ENCODE measurements at regions not wholly inside any gene's neighbourhood (a gene's known extent, or its start where the extent isn't known, plus 50 kb on each side); places are given as distances from the start of the nearest gene placed in this dataset.
A peak's percentile ranks its signal among the peaks of the same experiment; 100 is the strongest.

DNA sequence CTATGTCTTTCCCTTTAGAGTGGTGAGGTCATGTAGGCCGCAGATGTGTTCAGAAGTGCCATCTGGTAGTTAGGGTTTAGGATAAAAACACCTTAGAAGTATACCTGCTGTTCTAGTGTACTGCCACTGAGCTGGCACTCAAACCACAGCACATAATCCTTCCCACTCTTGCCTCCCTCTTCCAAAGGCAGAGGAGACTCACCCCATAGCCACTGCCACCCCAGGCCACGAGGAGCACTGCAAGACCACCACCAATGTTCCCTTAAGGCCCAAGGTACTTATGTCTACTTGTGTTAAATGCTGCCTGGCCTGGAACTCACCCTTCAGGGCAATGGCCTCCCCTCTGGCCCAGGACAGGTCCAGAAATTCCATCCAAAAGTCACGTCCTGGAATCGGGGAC is 379.5 kb upstream of the EDIL3 start:
- no peak overlapping the region for H3K4ac ChIP-seq (replicated peaks; ENCODE audit: insufficient read length, low read depth, low read length)
- H2BK5ac ChIP-seq (ENCODE audit: low read depth, low read length) = no peak overlapping the region; the same call in 1 of the 2 replicates
- CTCF ChIA-PET (ENCODE audit: partially characterized antibody) = no interaction called here
- H3K4me1 ChIP-seq (replicated peaks in 1 of 4; ENCODE audit: control insufficient read depth in 3 of 4, insufficient read depth in 4 of 4, low read length in 3 of 4) = no peaks in the 10 kb centered on the region
- H2AK5ac ChIP-seq (ENCODE audit: low read depth, low read length) = no peak overlapping the region
- 0 out of 2 replicates have a peak overlapping the region, but pooled peaks have one; percentile 53 for H2BK15ac ChIP-seq (ENCODE audit: low read length)
- no peak for DNase-seq (ENCODE audit: low read depth in 1 of 2, low spot score in 2 of 2)
- H3K14ac ChIP-seq (ENCODE audit: insufficient read length) = no peak overlapping the region
- no peak overlapping the region for H3K9ac ChIP-seq (replicated peaks in 1 of 4; ENCODE audit: extremely low read depth in 1 of 4, low read depth in 3 of 4, low read length in 3 of 4)
- no peak overlapping the region for H2BK120ac ChIP-seq (replicated peaks; ENCODE audit: low read depth, low read length)
- no peak overlapping the region for H3K56ac ChIP-seq (replicated peaks; ENCODE audit: insufficient read length, low read depth, low read length)
- H3K23me2 ChIP-seq (ENCODE audit: low read depth, low read length) = no peaks in the 10 kb centered on the region
- H3K36me3 ChIP-seq (ENCODE audit: control insufficient read depth in 2 of 4, insufficient read depth in 4 of 4, low read length in 3 of 4) = no peaks in the 10 kb centered on the region
- H3K9me3 ChIP-seq (ENCODE audit: insufficient read depth in 2 of 2, low read depth in 1 of 2, low read length in 1 of 2) = no peaks in the 10 kb centered on the region
- H4K20me1 ChIP-seq (replicated peaks in 1 of 2; ENCODE audit: control insufficient read depth in 1 of 2, insufficient read depth in 2 of 2, low read length in 2 of 2) = no peaks in the 10 kb centered on the region
- no peak overlapping the region for H3K18ac ChIP-seq (ENCODE audit: extremely low read depth, low read length)
- no peak overlapping the region for H2BK20ac ChIP-seq (ENCODE audit: low read length)
- no peak overlapping the region for H4K91ac ChIP-seq (replicated peaks; ENCODE audit: insufficient read length, low read length)
- peak overlapping the region; percentile 15; the same call in 1 of the 2 replicates for H2AFZ ChIP-seq (ENCODE audit: low read length)
- no peak overlapping the region for H4K5ac ChIP-seq (ENCODE audit: insufficient read length, low read depth, low read length)
- FAIRE-seq = no peak
- H4K8ac ChIP-seq (ENCODE audit: extremely low read depth, insufficient read depth, low read length) = no peak overlapping the region
- H3K23ac ChIP-seq (ENCODE audit: insufficient read length) = no peak overlapping the region
- H3K79me2 ChIP-seq (ENCODE audit: control insufficient read depth in 1 of 2, insufficient read depth in 2 of 2, low read length in 2 of 2) = no peaks in the 10 kb centered on the region
- WGBS, 2 experiments (ENCODE audit: extremely low coverage in 1 of 2, insufficient coverage in 1 of 2, insufficient read length in 1 of 2, insufficient replicate concordance in 2 of 2, low coverage in 1 of 2, low lambda C conversion rate in 2 of 2, missing lambda C conversion rate in 1 of 2) = 72% methylated on average over 4 of the region's 4 CpGs; no CpG with 5 or more reads in 1 of the 2 experiments
- TF ChIP-seq SIX5 (IDR thresholded peaks at IDR 0.05; ENCODE audit: low read depth, low read length) (no peak), HDAC2 (IDR thresholded peaks at IDR 0.05; ENCODE audit: borderline replicate concordance in 1 of 2, low read depth in 2 of 2, low read length in 2 of 2) (no peak), BRCA1 (IDR thresholded peaks at IDR 0.05; ENCODE audit: low read depth, low read length) (no peak), ZNF274 (IDR thresholded peaks at IDR 0.05; ENCODE audit: borderline replicate concordance, extremely low read depth, low read length) (no peak), SP1 (IDR thresholded peaks at IDR 0.05; ENCODE audit: low read depth, low read length) (no peak), FOSL1 (IDR thresholded peaks at IDR 0.05; ENCODE audit: insufficient read depth, low read depth, low read length) (no peak), TCF12 (IDR thresholded peaks at IDR 0.05; ENCODE audit: low read depth, low read length) (no peak), RXRA (IDR thresholded peaks at IDR 0.05; ENCODE audit: insufficient read depth, low read depth, low read length) (no peak), RAD21 (IDR thresholded peaks at IDR 0.05 in 1 of 2, conservative IDR thresholded peaks at IDR 0.05 in 1 of 2; ENCODE audit: low read depth in 2 of 2, low read length in 2 of 2) (peak in 1 of 2 experiments; percentile 11; a peak in 1 of 4 replicates)
- TF ChIP-seq, protein P1, sequence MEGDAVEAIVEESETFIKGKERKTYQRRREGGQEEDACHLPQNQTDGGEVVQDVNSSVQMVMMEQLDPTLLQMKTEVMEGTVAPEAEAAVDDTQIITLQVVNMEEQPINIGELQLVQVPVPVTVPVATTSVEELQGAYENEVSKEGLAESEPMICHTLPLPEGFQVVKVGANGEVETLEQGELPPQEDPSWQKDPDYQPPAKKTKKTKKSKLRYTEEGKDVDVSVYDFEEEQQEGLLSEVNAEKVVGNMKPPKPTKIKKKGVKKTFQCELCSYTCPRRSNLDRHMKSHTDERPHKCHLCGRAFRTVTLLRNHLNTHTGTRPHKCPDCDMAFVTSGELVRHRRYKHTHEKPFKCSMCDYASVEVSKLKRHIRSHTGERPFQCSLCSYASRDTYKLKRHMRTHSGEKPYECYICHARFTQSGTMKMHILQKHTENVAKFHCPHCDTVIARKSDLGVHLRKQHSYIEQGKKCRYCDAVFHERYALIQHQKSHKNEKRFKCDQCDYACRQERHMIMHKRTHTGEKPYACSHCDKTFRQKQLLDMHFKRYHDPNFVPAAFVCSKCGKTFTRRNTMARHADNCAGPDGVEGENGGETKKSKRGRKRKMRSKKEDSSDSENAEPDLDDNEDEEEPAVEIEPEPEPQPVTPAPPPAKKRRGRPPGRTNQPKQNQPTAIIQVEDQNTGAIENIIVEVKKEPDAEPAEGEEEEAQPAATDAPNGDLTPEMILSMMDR (IDR thresholded peaks at IDR 0.05; ENCODE audit: control extremely low read depth in 1 of 3, insufficient read depth in 1 of 3, low read depth in 1 of 3, low read length in 3 of 3) = peak; percentile 3 to 16 (median 7); a peak in 2 of 4 replicates
- no peak overlapping the region for H3K27ac ChIP-seq (ENCODE audit: low read depth, low read length)
- no peaks in the 10 kb centered on the region for H3K27me3 ChIP-seq (replicated peaks in 1 of 4; ENCODE audit: control insufficient read depth in 3 of 4, extremely low read depth in 1 of 4, insufficient read depth in 3 of 4, low read length in 3 of 4)
- H3K4me3 ChIP-seq (ENCODE audit: extremely low read depth in 1 of 4, insufficient read depth in 2 of 4, low read depth in 3 of 4, low read length in 4 of 4) = no peak overlapping the region
- H2BK12ac ChIP-seq (ENCODE audit: low read depth, low read length) = no peak overlapping the region
- H3K4me2 ChIP-seq (ENCODE audit: insufficient read depth in 1 of 2, low read depth in 2 of 2, low read length in 2 of 2) = no peak overlapping the region
- H3K79me1 ChIP-seq (ENCODE audit: low read depth, low read length) = no peaks in the 10 kb centered on the region
- POLR2A ChIA-PET (ENCODE audit: partially characterized antibody) = no interaction called here

Data from H1 (cell line).